SKM-1 (cell line): ENCODE measurements at regions not wholly inside any gene's neighbourhood (a gene's known extent, or its start where the extent isn't known, plus 50 kb on each side); places are given as distances from the start of the nearest gene placed in this dataset.

Experiments used
- DNase-seq: peaks from one replicate; lab custom pipeline; 2025; ENCODE audit not compliant: unreplicated experiment; lab: John Stamatoyannopoulos, UW

DNA sequence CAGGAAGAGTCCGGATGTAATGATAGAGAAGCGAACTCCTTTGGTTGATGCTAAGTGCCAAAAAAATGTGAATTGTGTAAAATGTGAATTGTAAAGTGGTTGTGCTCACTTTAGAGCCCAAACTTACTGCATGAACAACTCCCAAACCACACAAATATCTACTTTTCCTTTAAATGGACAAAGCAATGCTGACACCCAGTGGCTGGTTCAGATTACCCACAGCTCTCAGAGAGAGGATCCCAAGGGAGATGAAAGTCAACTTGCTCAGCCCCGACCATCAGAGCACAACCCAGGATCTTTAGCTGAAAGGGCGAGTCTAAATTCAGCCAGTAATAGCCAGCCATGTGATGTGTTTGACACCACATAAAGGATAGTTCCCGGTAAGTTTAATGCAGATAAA lies 133.7 kb downstream of the NMUR2 start:
- DNase-seq: no peak

DNA sequence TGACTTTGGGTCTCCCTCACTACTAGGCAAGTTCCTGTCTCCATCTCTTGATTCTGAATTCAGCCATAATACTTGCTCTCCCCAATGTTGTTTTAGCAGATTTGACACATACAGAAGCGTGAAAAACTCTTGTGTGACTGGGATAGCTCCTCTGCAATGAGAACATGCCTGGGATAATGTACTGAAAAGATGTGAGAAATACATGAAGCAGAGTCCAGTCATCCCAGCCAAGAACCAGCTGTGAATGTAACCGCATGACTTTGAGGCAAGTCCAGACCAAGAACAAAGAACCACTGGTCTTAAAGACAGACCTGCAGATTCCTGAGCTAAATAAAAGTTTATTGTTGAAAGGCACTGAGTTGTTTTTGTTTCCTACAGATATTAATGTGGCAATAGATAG lies 135.0 kb downstream of the NMUR2 start:
- no peak for DNase-seq

GRCh38 chr5:152269533-152269932 lies 135.5 kb downstream of the NMUR2 start:
- no peak for DNase-seq

GRCh38 chr5:152264645-152265254 lies 140.3 kb downstream of the NMUR2 start:
- DNase-seq: no peak

DNA sequence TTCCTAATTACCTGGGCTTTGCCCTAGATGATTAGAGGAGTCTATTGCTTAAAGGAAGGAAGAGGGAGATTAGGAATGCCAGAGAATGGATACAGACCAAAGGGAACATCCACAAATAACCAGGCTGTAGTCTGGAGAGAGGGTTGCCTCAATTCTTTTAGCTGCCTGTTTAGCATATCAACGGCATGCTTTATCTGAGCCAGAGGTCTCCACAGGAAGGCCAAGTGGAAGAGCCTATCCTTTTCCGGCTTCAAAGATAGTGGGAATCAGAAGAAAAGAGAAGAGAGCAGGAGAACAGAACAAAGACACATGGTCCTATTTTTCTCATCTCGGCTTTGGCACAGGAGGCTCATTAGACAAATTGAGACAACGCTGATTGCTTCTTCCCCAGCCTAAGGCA lies 142.4 kb downstream of the NMUR2 start:
- DNase-seq: no peak

DNA sequence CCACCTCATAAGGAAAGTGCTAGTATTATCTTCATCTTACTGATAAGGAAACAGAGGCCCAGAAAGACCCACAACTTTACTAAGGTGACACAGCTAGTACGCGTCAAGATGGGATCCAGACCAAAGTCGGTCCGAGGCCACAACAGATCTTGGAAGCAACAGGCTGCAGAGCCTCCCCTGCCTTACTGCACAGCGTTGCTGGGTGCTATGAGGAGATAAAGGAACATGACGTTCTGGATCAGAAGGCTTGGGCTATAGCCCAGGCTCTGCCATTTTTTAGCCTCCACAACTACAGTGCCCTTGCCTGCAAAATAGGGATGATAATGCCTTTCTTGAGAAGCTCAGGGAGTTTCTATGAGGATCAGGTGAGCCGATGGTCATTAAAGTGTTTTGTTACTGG lies 144.1 kb downstream of the NMUR2 start:
- DNase-seq: no peak

DNA sequence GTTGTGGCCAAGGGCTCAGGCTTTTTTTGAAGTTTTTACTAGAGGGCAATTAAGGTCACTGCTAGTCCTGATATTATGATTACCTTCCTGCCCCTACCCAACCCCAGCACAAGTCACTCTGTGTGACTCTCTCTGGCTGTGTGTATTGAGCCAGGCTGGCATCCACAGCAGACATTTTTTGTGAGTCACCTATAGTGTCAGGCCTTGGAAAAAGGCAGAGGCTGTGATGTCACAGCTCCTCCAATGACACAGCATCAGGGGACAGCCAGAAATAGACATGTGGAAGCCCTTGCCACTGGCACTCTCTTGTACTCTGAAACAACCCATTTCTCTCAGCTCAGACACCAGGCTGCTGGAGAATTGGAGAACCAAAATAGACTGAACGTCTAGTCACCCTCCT lies 145.4 kb downstream of the NMUR2 start:
- no peak for DNase-seq

DNA sequence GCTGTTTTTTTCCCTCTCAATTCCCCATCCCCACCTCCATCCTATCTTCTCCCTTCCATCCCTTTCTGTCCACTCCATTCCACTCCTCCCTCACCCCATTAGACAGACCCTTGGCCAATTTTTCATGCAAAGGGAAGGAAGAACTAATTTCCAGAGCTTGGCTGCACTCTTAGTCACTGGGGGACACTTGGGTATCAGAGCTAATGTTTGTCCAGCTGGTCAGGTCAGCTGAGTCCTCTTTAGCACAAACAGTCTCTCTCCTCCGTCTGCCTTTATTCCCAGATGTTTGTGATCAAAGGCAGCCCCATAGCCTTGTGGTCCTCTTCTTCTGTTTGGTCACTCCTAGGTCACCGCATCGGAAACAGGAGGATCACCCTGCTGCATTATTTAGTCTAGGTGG lies 148.5 kb downstream of the NMUR2 start:
- DNase-seq: no peak

- no peak for DNase-seq
These were observed 149.7 kb downstream of the NMUR2 start for GRCh38 chr5:152255411-152255810.

DNA sequence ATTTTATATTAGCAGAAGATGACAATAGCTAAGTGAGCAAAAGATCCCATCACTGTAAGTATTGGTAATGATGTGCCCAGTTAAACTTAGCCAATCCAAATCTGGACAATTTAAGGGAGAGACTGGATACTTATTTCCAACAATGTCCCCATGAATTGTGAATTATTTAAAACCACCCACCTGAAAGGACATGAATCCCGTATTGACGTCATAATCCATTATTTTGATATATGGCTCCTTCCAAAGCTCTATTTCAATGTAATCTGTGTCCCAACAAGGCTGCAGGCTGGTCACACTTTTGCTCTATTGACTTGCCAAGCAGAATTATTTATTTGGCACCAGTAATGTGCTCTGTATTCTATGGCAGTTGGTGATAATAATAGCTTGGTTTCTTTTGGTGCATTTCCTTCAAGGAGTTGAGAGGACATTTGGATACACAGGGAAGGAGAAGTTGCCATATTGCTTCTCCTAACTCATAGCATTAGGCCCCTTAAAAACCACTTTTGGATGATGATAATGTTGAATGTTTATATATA lies 157.2 kb downstream of the NMUR2 start:
- no peak for DNase-seq

DNA sequence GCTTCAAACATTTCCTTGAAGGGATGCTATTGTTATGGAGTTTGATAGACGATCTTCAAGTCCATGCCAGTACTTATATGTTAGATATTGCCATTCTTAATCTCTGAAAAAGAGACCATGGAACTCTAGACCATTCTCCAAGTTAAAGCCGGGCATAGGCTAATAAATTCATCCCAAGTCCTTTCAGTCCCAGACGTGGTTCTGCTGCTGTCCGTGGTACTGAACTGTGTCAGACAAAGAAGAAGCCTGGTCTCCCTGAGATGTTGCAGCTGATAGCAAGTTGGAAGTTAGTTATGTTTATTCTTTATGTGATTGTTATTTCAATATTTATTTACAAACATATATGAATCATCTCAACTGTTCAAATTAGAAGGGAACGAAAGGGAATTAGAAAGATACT lies 158.7 kb downstream of the NMUR2 start:
- no peak for DNase-seq

- DNase-seq: peak; percentile 18
These were observed 167.5 kb downstream of the NMUR2 start for GRCh38 chr5:152237531-152237930.

DNA sequence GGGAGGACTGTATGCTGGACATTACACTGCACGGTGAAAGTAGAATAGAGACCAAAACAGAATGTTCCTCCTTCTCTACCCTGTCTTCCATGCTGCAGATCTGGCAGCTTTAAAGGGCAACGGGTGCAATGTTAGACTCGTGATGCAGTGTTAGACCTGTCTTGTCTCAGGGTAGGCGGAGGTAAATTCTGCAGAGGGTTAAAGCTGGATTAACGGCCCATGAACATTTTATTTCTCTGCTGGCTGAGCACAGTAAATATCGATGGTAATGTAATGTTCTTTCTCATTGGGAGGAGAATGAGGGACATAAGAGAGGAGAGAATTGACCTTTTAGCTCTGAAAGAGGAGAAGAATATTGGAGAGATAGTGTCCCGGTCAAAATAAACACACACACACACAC lies 178.9 kb downstream of the NMUR2 start:
- no peak for DNase-seq

DNA sequence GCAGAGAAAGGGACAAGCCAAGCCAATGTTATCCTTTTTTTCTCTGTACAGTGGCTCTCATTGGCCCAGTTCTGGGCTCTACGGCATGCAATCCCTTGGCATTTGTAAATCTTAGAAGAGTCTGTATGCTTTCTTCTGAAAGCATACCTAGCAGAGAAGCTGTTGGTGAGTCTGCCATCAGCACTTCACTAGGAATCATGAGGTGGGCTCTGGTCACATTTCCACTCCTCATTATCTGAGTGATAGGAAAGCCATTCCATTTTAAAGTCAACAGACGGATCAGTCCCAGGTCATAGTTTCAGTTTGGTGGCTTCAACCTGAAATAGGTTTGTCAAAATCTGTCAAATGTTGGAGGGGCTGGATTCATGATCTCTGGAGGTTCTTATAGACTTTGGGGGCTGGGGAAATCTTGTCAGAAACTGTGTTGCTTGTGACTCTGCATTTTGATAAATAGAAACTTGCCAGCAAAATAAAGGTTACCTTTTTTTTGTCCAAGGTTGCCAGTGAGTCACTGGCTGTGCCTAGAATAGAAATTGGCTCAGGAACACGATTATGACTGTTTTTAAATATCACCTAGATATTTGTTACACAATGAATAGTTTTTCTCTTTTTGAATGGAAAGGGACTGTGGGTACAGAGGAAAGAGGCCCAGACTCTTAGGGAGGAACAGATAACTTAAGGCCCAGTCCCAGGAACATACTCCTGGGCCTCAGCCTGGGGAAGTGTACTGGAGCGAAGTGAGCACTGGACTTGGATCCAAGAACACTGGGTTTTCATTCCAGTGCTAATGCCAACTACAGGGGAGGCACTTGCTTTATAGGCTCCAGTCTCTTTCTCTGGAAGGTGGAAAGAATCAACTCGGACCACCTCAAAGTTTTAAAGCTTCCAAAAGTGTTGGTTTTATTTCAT lies 183.1 kb downstream of the NMUR2 start:
- DNase-seq: no peak

DNA sequence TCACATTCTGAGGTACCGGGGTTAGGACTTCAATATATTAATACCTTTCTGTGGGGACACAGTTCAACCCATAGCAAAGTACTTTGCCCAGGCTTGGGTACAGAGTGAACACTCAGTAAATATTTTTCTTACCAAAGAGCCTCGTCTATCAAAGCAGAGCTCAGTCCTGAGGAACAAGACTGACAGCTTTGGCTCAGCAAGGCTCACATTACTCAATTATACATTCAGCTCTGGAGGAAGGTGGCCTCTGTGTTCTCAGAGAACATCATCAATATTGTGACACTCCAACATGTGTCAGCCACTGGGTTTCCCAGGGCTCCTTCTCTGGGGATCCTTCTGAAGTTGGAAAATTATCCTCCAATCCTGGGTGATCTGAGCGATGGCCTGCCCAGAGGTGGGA lies 186.4 kb downstream of the NMUR2 start:
- DNase-seq: no peak

GRCh38 chr5:152205804-152206203 lies 199.3 kb downstream of the NMUR2 start:
- DNase-seq: no peak

DNA sequence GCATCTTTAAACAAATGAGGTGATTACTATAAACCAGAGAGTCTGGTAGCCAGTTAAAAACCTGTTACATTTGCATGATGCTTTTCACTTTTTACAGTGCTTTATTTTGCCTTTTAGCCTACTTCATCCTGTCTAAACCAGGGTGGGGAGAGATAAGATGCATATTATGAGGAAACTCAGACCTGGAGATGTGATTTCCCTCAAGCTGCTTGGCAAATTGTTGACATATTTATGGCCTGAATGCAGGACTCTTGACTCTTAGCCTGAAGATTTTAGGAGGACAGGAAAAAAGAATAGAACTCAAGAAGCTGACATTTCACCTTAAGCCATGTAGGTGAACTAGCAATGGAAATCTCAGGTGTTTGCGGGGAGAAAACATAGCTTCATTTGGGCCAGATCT lies 202.8 kb downstream of the NMUR2 start:
- DNase-seq: no peak

DNA sequence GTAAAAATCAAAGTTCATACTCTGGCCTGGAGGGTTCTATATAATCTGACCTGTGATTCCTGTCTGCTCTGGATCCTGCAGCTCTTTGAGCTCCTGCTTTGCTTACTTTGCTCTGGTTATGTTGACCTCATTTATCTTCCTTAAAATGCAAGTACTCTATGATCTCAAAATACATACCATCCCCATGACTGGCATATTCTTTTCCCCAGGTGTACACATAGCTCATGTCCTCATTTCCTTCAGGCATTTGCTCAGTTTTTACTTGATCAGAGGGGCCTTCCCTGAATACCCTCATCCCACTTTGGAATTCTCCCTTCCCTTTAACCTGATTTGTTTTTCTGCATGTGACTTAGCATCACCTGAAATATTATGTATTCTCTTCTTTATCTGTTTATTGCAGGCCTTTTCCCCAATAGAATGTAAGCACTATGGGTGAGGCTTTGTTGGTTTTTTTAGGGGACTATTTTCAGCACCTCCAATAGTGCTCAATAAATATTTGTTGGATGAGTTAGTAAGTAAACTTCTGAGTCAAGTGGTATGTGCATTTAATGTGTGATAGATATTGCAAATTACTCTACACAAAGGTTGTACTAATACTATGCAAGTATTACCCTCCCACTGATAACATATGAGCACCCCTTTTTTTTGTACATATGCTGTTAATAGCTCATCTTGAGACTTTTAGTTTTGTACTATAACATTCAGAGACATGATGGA lies 211.5 kb downstream of the NMUR2 start:
- DNase-seq: no peak

GRCh38 chr5:152188251-152188650 lies 216.8 kb downstream of the NMUR2 start:
- DNase-seq: no peak

DNA sequence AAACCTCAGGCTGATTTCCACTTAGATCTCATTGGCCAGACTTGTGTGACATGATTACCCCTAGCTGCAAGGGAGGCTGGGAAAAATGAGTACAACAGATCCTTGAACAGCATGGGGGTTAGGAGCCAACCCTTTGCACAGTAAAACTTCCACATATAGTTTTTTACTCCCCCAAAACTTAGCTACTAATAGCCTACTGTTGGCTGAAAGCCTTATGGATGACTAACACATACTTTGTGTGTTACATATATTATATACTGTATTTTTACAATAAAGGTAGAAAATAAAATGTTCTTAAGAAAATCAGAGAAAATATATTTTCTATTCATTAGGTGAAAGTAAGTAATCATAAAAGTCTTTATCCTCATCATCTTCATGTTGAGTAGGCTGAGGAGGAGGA lies 217.4 kb downstream of the NMUR2 start:
- DNase-seq: no peak

DNA sequence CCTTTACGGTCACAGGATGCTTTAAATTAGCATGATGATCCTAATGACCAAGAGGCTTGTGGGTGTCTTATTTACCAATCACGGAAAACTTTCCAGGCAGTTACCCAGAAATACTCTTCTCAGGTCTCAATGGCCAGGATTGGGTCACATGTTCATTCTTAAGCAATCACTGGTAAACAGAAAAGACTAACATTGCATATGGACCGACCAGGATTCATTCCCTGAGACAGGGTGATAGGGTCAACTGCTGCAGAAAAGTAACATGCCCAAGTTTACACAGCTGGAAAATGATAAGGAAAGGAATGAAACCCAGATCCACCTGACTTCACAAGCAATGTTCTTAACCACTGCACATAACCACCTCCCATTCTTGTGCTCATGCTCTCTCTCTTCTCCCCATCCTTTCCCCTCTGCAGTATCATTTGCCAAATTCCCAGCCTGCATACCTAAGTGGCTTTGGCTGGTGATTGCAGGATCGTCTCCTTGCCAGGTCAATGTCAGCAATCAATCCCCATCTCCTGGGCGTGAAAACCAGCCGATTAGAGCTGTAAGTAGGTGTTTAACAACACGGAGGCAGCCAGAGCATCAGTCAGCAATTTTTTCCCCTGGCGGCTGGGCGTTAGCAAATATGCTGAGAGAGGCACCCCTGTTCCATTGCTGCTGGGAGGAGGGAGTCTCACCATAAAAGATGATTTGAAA lies 219.4 kb downstream of the NMUR2 start:
- no peak for DNase-seq
